PC-9 (cell line): ENCODE measurements at regions not wholly inside any gene's neighbourhood (a gene's known extent, or its start where the extent isn't known, plus 50 kb on each side); places are given as distances from the start of the nearest gene placed in this dataset.

ENCODE experiments used
- BruUV-seq: library from RNA; stranded (reverse); fragments of 400-500 nt; replicated peaks from 2 replicates; lab custom pipeline; 2021; lab: Mats Ljungman, UMichigan
- CTCF ChIA-PET: fragments of 300-600 bp; sonication (Branson Sonifier 250); formaldehyde crosslinking; loops from one replicate; lab custom pipeline; 2022; ENCODE audit warnings: antibody characterized with exemption; lab: Charles Lee
- POLR2A ChIA-PET: fragments of 300-600 bp; sonication (Branson Sonifier 250); formaldehyde crosslinking; loops from one replicate; lab custom pipeline; 2022; ENCODE audit warnings: antibody characterized with exemption; ENCODE audit not compliant: unreplicated experiment; lab: Charles Lee
- DNase-seq, 2 experiments: peaks; one replicate each; pipeline versions ENCODE4 v3.0.0 to v3.0.0-alpha.2; 2015 to 2022; ENCODE audit warnings: mixed read lengths in 1 of 2
- H2AFZ ChIP-seq: fragments of 200-600 bp; sonication (generic); 2 replicates; pipeline ENCODE4 v1.8.1; 2017; ENCODE audit warnings: antibody characterized with exemption
- H3F3A ChIP-seq: fragments of 200-600 bp; sonication (generic); 2 replicates; pipeline ENCODE4 v1.8.1; 2017; ENCODE audit warnings: antibody characterized with exemption, mild to moderate bottlenecking, low read depth; ENCODE audit not compliant: insufficient read depth
- H3K27ac ChIP-seq: fragments of 200-600 bp; sonication (generic); 2 replicates; pipeline ENCODE4 v1.6.1; 2016; ENCODE audit warnings: mixed run types
- H3K27me3 ChIP-seq: fragments of 200-600 bp; sonication (generic); 2 replicates; pipeline ENCODE4 v1.6.1; 2016; ENCODE audit warnings: low read depth, mixed run types; ENCODE audit not compliant: insufficient read depth
- H3K36me3 ChIP-seq: fragments of 200-600 bp; sonication (generic); 2 replicates; pipeline ENCODE4 v1.6.1; 2016; ENCODE audit warnings: low read depth, mixed run types
- H3K4me1 ChIP-seq: fragments of 200-600 bp; sonication (generic); replicated peaks from 2 replicates; pipeline ENCODE4 v1.6.1; 2016; ENCODE audit warnings: mixed run types; ENCODE audit not compliant: insufficient read depth
- H3K4me2 ChIP-seq: fragments of 200-600 bp; sonication (generic); 2 replicates; pipeline ENCODE4 v1.6.1; 2017; ENCODE audit warnings: mixed run types
- H3K4me3 ChIP-seq: fragments of 200-600 bp; sonication (generic); 2 replicates; pipeline ENCODE4 v1.6.1; 2016; ENCODE audit warnings: mixed run types
- H3K79me2 ChIP-seq: fragments of 200-600 bp; sonication (generic); 2 replicates; pipeline ENCODE4 v1.6.1; 2017; ENCODE audit warnings: low read depth, mixed run types
- H3K9me2 ChIP-seq: fragments of 200-600 bp; sonication (generic); 2 replicates; pipeline ENCODE4 v1.8.1; 2017; ENCODE audit warnings: mild to moderate bottlenecking; ENCODE audit not compliant: insufficient read depth
- H3K9me3 ChIP-seq: fragments of 200-600 bp; sonication (generic); 2 replicates; pipeline ENCODE4 v1.8.1; 2016; ENCODE audit warnings: low read depth; ENCODE audit not compliant: insufficient read depth
- H4K20me1 ChIP-seq: fragments of 200-600 bp; sonication (generic); 2 replicates; pipeline ENCODE4 v1.8.1; 2017; ENCODE audit not compliant: insufficient read depth
- EZH2 ChIP-seq: fragments of 200-600 bp; sonication (generic); IDR thresholded peaks from 2 replicates; pipeline ENCODE4 v1.8.0; 2017; ENCODE audit warnings: antibody characterized with exemption, low read depth
- intact Hi-C: fragments of 100-400 bp; cut with micrococcal nuclease; formaldehyde crosslinking; loops from one replicate; pipeline ENCODE4 v1.10.0; 2022; ENCODE audit not compliant: unreplicated experiment
- TF ChIP-seq, protein P1 (sequence below): fragments of 200-600 bp; sonication (generic); conservative IDR thresholded peaks from 2 replicates; pipeline ENCODE4 v1.6.1; 2017; ENCODE audit warnings: mixed run types, antibody characterized with exemption, mild to moderate bottlenecking, moderate library complexity

DNA sequence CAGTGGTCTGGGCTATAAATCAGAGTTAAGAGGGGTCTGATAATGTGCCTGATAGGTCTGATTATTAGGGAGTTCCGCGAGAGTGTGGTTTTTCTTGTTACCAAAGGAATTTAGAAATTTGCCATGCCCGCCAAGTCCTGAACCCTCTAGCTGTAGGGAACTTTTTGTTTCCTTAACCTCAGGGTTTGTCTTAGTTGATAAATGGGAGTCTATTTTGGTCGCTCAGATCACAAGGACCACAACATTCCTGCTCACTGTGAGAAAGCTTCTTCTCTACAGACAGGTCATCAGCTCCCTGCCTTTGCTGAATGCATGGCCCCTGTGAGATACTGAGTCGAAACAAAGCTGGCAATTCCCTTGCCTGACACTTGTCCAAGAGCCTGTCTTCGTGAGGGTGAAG is 497.8 kb downstream of the HS3ST4 start:
- Histone ChIP-seq H3K79me2 (no peaks in the 10 kb centered on the region), H3K27ac (no peak overlapping the region), H4K20me1 (no peaks in the 10 kb centered on the region), H3K9me2 (no peaks in the 10 kb centered on the region), H3K36me3 (no peaks in the 10 kb centered on the region), H3K4me2 (no peak overlapping the region), H3K27me3 (peaks cover 11% of the 10 kb centered on the region; the same call in 1 of the 2 replicates), H3F3A (no peaks in the 10 kb centered on the region), H3K9me3 (no peaks in the 10 kb centered on the region), H3K4me3 (no peak overlapping the region), H2AFZ (no peak overlapping the region), H3K4me1 (no peaks in the 10 kb centered on the region)
- BruUV-seq, result no TSS peak
- intact Hi-C loops, result no loop called here
- ChIA-PET CTCF (no interaction called here), POLR2A (no interaction called here)
- no peak for DNase-seq
- TF ChIP-seq, protein P1, sequence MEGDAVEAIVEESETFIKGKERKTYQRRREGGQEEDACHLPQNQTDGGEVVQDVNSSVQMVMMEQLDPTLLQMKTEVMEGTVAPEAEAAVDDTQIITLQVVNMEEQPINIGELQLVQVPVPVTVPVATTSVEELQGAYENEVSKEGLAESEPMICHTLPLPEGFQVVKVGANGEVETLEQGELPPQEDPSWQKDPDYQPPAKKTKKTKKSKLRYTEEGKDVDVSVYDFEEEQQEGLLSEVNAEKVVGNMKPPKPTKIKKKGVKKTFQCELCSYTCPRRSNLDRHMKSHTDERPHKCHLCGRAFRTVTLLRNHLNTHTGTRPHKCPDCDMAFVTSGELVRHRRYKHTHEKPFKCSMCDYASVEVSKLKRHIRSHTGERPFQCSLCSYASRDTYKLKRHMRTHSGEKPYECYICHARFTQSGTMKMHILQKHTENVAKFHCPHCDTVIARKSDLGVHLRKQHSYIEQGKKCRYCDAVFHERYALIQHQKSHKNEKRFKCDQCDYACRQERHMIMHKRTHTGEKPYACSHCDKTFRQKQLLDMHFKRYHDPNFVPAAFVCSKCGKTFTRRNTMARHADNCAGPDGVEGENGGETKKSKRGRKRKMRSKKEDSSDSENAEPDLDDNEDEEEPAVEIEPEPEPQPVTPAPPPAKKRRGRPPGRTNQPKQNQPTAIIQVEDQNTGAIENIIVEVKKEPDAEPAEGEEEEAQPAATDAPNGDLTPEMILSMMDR, result no peak
- TF ChIP-seq EZH2, result no peak

DNA sequence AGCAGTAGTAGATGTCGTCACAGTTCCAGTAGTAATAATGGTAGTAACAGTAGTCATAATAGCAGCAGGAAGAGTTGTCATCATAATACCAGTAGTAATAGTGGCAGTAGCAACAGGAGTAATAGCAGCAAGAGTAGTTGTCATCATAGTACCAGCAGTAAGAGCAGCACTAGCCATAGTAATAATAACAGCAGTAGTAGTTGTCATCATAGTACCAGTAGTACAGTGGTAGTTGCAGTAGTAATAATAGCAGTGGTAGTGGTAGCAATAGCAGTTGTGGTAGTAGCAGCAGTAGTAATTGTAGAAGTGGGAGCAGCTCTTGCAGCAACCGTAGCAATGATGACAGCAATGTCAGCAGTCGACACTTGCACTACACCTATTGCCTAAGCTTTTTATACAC is 502.8 kb downstream of the HS3ST4 start:
- H3K9me3 ChIP-seq, result no peaks in the 10 kb centered on the region

DNA sequence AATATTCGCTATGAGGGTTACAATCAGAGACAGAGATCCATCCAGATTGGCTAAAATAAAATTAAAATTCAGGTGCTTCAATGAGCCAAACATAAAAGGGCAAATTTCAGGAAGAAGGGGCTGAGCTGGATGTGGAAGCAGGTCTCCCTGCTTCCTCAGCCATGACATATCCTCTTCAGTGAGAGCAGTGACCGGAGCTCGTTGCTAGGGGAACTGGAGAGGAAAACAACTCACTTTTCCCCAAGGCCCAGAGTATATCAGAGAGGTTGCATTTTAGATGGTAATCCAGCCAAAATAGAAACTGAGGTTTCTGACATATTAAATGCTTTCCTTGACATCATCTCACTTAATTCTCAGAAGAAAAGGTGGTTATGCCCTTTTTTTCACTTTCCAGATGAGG is 503.5 kb downstream of the HS3ST4 start:
- intact Hi-C loops, result loop anchor here (10.0 kb wide), 1 partner anchor 60 kb away; no protein-coding TSS in a partner anchor
- BruUV-seq, result no TSS peak

More for the DNA sequence above, 502.8 kb downstream of the HS3ST4 start:
- Histone ChIP-seq H3K4me3 (no peak overlapping the region), H3F3A (no peaks in the 10 kb centered on the region), H3K27me3 (0 out of 2 replicates have a peak, but pooled peaks cover under 1% of the 10 kb centered on the region), H3K9me2 (no peaks in the 10 kb centered on the region), H3K4me1 (no peaks in the 10 kb centered on the region), H4K20me1 (no peaks in the 10 kb centered on the region), H3K4me2 (no peak overlapping the region), H3K27ac (no peak overlapping the region), H3K79me2 (no peaks in the 10 kb centered on the region), H3K36me3 (no peaks in the 10 kb centered on the region), H2AFZ (no peak overlapping the region)
- ChIA-PET CTCF (no interaction called here), POLR2A (no interaction called here)
- TF ChIP-seq, protein P1, result no peak
- TF ChIP-seq EZH2, result no peak
- intact Hi-C loops, result loop anchor here (10.0 kb wide), 1 partner anchor 60 kb away; no protein-coding TSS in a partner anchor
- BruUV-seq, result no TSS peak
- no peak for DNase-seq

More for the DNA sequence above, 503.5 kb downstream of the HS3ST4 start:
- ChIA-PET POLR2A (no interaction called here), CTCF (no interaction called here)
- Histone ChIP-seq H3K9me3 (no peaks in the 10 kb centered on the region), H3K36me3 (no peaks in the 10 kb centered on the region), H3K4me2 (no peak overlapping the region), H3F3A (no peaks in the 10 kb centered on the region), H4K20me1 (no peaks in the 10 kb centered on the region), H3K4me1 (no peaks in the 10 kb centered on the region), H3K27me3 (no peaks in the 10 kb centered on the region), H3K9me2 (no peaks in the 10 kb centered on the region), H3K27ac (no peak overlapping the region), H3K79me2 (no peaks in the 10 kb centered on the region), H2AFZ (no peak overlapping the region), H3K4me3 (no peak overlapping the region)
- DNase-seq, result no peak
- TF ChIP-seq, protein P1, result no peak
- no peak for TF ChIP-seq EZH2
